Stimulated activated CD8-positive, alpha-beta memory T cell treated with anti-CD3 and anti-CD28 coated beads, Interleukin-7, amount 100 ng/mL, for 4 hours (primary cell): ENCODE measurements at regions not wholly inside any gene's neighbourhood (a gene's known extent, or its start where the extent isn't known, plus 50 kb on each side); places are given as distances from the start of the nearest gene placed in this dataset.

Source experiments
- DNase-seq, 2 donors: peaks; one replicate each; pipeline ENCODE4 v3.0.0-alpha.2; 2020; ENCODE audit warnings: low read depth in 2 of 2

- DNase-seq: no peak
Observed at GRCh38 chr5:103668281-103668680, 105.7 kb upstream of the NUDT12 start.

GRCh38 chr5:103667068-103667467, 104.5 kb upstream of the NUDT12 start:
- no peak for DNase-seq

- DNase-seq: no peak
Observed at GRCh38 chr5:103657301-103657700, 94.7 kb upstream of the NUDT12 start.

GRCh38 chr5:103648086-103648485, 85.5 kb upstream of the NUDT12 start:
- DNase-seq: no peak

GRCh38 chr5:103646698-103647614, 84.4 kb upstream of the NUDT12 start:
- no peak for DNase-seq

GRCh38 chr5:103645816-103646215, 83.2 kb upstream of the NUDT12 start:
- DNase-seq: no peak

- DNase-seq: no peak
Observed at GRCh38 chr5:103638979-103639378, 76.4 kb upstream of the NUDT12 start.

GRCh38 chr5:103624675-103625074, 62.1 kb upstream of the NUDT12 start:
- no peak for DNase-seq

GRCh38 chr5:103624035-103624480, 61.5 kb upstream of the NUDT12 start:
- no peak for DNase-seq

GRCh38 chr5:103623425-103623824, 60.8 kb upstream of the NUDT12 start:
- DNase-seq: no peak

GRCh38 chr5:103621548-103621930, 59.0 kb upstream of the NUDT12 start:
- no peak for DNase-seq

GRCh38 chr5:103620851-103621547, 58.4 kb upstream of the NUDT12 start:
- DNase-seq: no peak

- no peak for DNase-seq
Observed at GRCh38 chr5:103617913-103618312, 55.3 kb upstream of the NUDT12 start.

GRCh38 chr5:103617090-103617489, 54.5 kb upstream of the NUDT12 start:
- no peak for DNase-seq

GRCh38 chr5:103612545-103612944, 50.0 kb upstream of the NUDT12 start:
- DNase-seq: no peak
